SK-N-SH (cell line): ENCODE measurements at regions not wholly inside any gene's neighbourhood (a gene's known extent, or its start where the extent isn't known, plus 50 kb on each side); places are given as distances from the start of the nearest gene placed in this dataset.

Source experiments
- CTCF ChIA-PET: fragments of 300-600, 350-600 bp; formaldehyde crosslinking; extraction: SDS; loops from one replicate; lab custom pipeline; 2021; lab: Yijun Ruan, JAX
- POLR2A ChIA-PET: fragments of 350-600 bp; sonication (Branson Sonifier 250); formaldehyde crosslinking; extraction: SDS; loops from one replicate; lab custom pipeline; 2020; ENCODE audit warnings: antibody characterized with exemption, inconsistent platforms; lab: Yijun Ruan, JAX
- DNase-seq: peaks from one replicate; pipeline ENCODE4 v3.0.0; 2012
- H2AFZ ChIP-seq: fragments of 200-600 bp; sonication (generic); 2 replicates; pipeline ENCODE4 v1.8.1; 2016; ENCODE audit warnings: antibody characterized with exemption, mild to moderate bottlenecking, low read depth
- H3F3A ChIP-seq: fragments of 200-600 bp; sonication (generic); replicated peaks from 2 replicates; pipeline ENCODE3; 2016; ENCODE audit warnings: antibody characterized with exemption, mild to moderate bottlenecking; ENCODE audit not compliant: insufficient read depth
- H3K27ac ChIP-seq, 2 experiments: fragments of 200-500 bp in 1 of 2; fragments of 200-600 bp in 1 of 2; sonication (Bioruptor generic) in 1 of 2; sonication (generic), shearing (Covaris generic) in 1 of 2; 2 replicates each; pipeline versions ENCODE4 v1.5.1 to v1.6.1; 2014 to 2016; ENCODE audit warnings: low read depth in 2 of 2, inconsistent platforms in 1 of 2, low read length in 1 of 2, mild to moderate bottlenecking in 1 of 2, mixed read lengths in 1 of 2
- H3K27me3 ChIP-seq: fragments of 200-600 bp; sonication (generic), shearing (Covaris generic); 2 replicates; pipeline ENCODE4 v1.6.1; 2016; ENCODE audit warnings: mixed run types; ENCODE audit not compliant: insufficient read depth
- H3K36me3 ChIP-seq, 2 experiments: fragments of 200-500 bp in 1 of 2; fragments of 200-600 bp in 1 of 2; sonication (Bioruptor generic) in 1 of 2; sonication (generic) in 1 of 2; replicated peaks in 1 of 2; 2 replicates each; pipeline versions ENCODE3 to v1.5.1; 2014 to 2016; ENCODE audit warnings: low read length in 1 of 2, mild to moderate bottlenecking in 1 of 2; ENCODE audit not compliant: insufficient read depth in 2 of 2, control insufficient read depth in 1 of 2
- H3K4me1 ChIP-seq, 2 experiments: fragments of 200-500 bp in 1 of 2; fragments of 200-600 bp in 1 of 2; sonication (Bioruptor generic) in 1 of 2; sonication (generic), shearing (Covaris generic) in 1 of 2; 2 replicates each; pipeline versions ENCODE4 v1.5.1 to v1.6.1; 2014 to 2016; ENCODE audit warnings: low read depth in 1 of 2, low read length in 1 of 2, mixed run types in 1 of 2; ENCODE audit not compliant: insufficient read depth in 2 of 2, control insufficient read depth in 1 of 2
- H3K4me2 ChIP-seq: fragments of 200-600 bp; sonication (generic), shearing (Covaris generic); 2 replicates; pipeline ENCODE4 v1.6.1; 2017; ENCODE audit warnings: mixed run types
- H3K4me3 ChIP-seq, 2 experiments: fragments of 200-500 bp in 1 of 2; fragments of 200-600 bp in 1 of 2; sonication (Bioruptor generic) in 1 of 2; sonication (generic), shearing (Covaris generic) in 1 of 2; 2 replicates each; pipeline versions ENCODE4 v1.5.1 to v1.8.1; 2014 to 2016; ENCODE audit warnings: low read depth in 2 of 2, inconsistent platforms in 1 of 2, low read length in 1 of 2, mild to moderate bottlenecking in 1 of 2, mixed read lengths in 1 of 2, moderate library complexity in 1 of 2
- H3K79me2 ChIP-seq: fragments of 200-600 bp; sonication (generic); 2 replicates; pipeline ENCODE4 v1.8.1; 2017; ENCODE audit warnings: mild to moderate bottlenecking; ENCODE audit not compliant: insufficient read depth
- H3K9ac ChIP-seq: fragments of 200-600 bp; sonication (generic); 2 replicates; pipeline ENCODE4 v1.6.1; 2017; ENCODE audit warnings: mixed run types
- H3K9me2 ChIP-seq: fragments of 200-600 bp; sonication (generic); 2 replicates; pipeline ENCODE4 v1.6.1; 2017; ENCODE audit warnings: mixed run types
- H3K9me3 ChIP-seq: fragments of 200-600 bp; sonication (generic); 2 replicates; pipeline ENCODE4 v1.6.1; 2017; ENCODE audit warnings: mixed run types, mild to moderate bottlenecking, moderate library complexity
- H4K20me1 ChIP-seq: fragments of 200-600 bp; sonication (generic); 2 replicates; pipeline ENCODE4 v1.6.1; 2017; ENCODE audit warnings: mild to moderate bottlenecking, mixed run types; ENCODE audit not compliant: insufficient read depth
- CHD2 ChIP-seq: fragments of 150-350 bp; IDR thresholded peaks from 2 replicates; pipeline ENCODE4 v1.6.1; 2018; ENCODE audit warnings: low read length; ENCODE audit not compliant: partially characterized antibody
- CTCF ChIP-seq: fragments of 200-600 bp; sonication (generic); IDR thresholded peaks from 2 replicates; pipeline ENCODE4 v1.6.1; 2017; ENCODE audit warnings: antibody characterized with exemption, mild to moderate bottlenecking, moderate library complexity
- EP300 ChIP-seq, 2 experiments: IDR thresholded peaks; 2 replicates each; pipeline versions ENCODE4 v1.4.0 to v1.6.1; 2012; ENCODE audit warnings: borderline replicate concordance in 1 of 2, low read depth in 1 of 2, low read length in 1 of 2
- FOSL2 ChIP-seq: IDR thresholded peaks from 2 replicates; pipeline ENCODE4 v1.4.0; 2012; ENCODE audit warnings: low read depth, mild to moderate bottlenecking, moderate library complexity, borderline replicate concordance
- FOXJ3 ChIP-seq: sonication (generic); formaldehyde crosslinking; IDR thresholded peaks from 2 replicates; pipeline ENCODE4 v1.5.1; 2020; ENCODE audit warnings: mild to moderate bottlenecking, missing genetic modification reagents
- FOXM1 ChIP-seq: IDR thresholded peaks from 2 replicates; pipeline ENCODE4 v1.4.0; 2012; ENCODE audit warnings: low read depth, mild to moderate bottlenecking
- GABPA ChIP-seq: IDR thresholded peaks from 2 replicates; pipeline ENCODE4 v1.4.0; 2012; ENCODE audit warnings: low read depth, mild to moderate bottlenecking
- GATA2 ChIP-seq: sonication (generic); formaldehyde crosslinking; IDR thresholded peaks from 2 replicates; pipeline ENCODE4 v1.5.0; 2020; ENCODE audit warnings: mild to moderate bottlenecking, missing genetic modification reagents
- JUND ChIP-seq: IDR thresholded peaks from 2 replicates; pipeline ENCODE4 v1.4.0; 2012
- MEF2A ChIP-seq: IDR thresholded peaks from 2 replicates; pipeline ENCODE4 v1.4.0; 2012; ENCODE audit warnings: low read depth, borderline replicate concordance
- MXI1 ChIP-seq: IDR thresholded peaks from 2 replicates; pipeline ENCODE4 v1.6.1; 2012; ENCODE audit warnings: mild to moderate bottlenecking, low read depth, low read length, improper control_type of control experiment
- NRF1 ChIP-seq: IDR thresholded peaks from 2 replicates; pipeline ENCODE4 v1.6.1; 2012; ENCODE audit warnings: low read depth, mild to moderate bottlenecking, low read length
- POLR2AphosphoS5 ChIP-seq: IDR thresholded peaks from 2 replicates; pipeline ENCODE4 v1.6.1; 2012; ENCODE audit warnings: low read depth, low read length
- RCOR1 ChIP-seq: fragments of 150-350 bp; IDR thresholded peaks from 2 replicates; pipeline ENCODE4 v1.6.1; 2017; ENCODE audit warnings: antibody characterized with exemption, low read length
- RXRA ChIP-seq: IDR thresholded peaks from 2 replicates; pipeline ENCODE4 v1.4.0; 2012; ENCODE audit warnings: low read depth, mild to moderate bottlenecking, borderline replicate concordance
- SIN3A ChIP-seq: IDR thresholded peaks from 2 replicates; pipeline ENCODE4 v1.6.1; 2012; ENCODE audit warnings: low read depth, mild to moderate bottlenecking, low read length, moderate library complexity, borderline replicate concordance
- SMC3 ChIP-seq: IDR thresholded peaks from 2 replicates; pipeline ENCODE4 v1.6.1; 2012; ENCODE audit warnings: low read depth, low read length, improper control_type of control experiment
- TAF1 ChIP-seq: IDR thresholded peaks from 2 replicates; pipeline ENCODE4 v1.6.1; 2012; ENCODE audit warnings: low read depth, mild to moderate bottlenecking, low read length, moderate library complexity, borderline replicate concordance
- WGBS: methylation state at CpG from one replicate; pipeline ENCODE4 v1.1.6; 2017; ENCODE audit warnings: low lambda C conversion rate; 5-methylcytosine and 5-hydroxymethylcytosine counted together
- TF ChIP-seq, protein P1 (sequence below): IDR thresholded peaks from 2 replicates; pipeline ENCODE4; 2012
- TF ChIP-seq, protein P2 (sequence below): IDR thresholded peaks from 2 replicates; pipeline ENCODE4 v1.4.0; 2012; ENCODE audit warnings: low read depth

DNA sequence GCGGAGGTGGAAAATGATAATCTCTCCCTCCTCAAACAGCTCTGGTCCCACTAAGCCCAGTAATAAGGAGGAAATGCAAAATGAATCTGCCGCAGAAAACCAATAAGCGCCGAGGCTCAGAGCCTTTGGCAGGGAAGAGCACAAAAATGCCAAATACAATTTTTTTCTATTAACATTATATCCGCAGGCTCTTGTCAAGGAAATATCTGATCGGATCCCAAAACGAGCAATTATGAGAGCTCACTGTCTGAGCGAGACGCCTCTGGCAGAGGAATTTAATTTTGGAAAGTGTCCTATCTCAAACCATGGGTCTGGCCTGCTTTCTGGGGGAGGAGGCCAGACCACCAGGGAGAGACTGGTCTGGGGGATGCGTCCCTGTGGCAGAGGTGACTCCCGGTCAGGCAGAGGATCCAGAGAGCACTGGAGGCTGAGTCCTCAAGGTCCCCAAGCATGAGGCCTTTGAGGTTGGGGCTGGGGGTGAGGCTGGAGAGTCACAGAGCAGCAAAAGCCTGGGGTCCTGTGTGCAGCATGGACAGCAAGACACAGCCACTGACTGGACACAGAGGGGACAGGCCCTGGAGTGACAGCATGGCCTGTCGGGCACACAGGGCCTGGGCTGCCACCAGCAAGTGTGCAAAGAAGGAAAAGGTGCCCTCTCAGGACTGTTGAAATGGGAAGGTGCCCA is 342.8 kb upstream of the SFSWAP start:
- no peaks in the 10 kb centered on the region for H4K20me1 ChIP-seq
- H3K9ac ChIP-seq, result no peak overlapping the region
- H3K9me3 ChIP-seq, result no peaks in the 10 kb centered on the region
- no peaks in the 10 kb centered on the region for H3K9me2 ChIP-seq
- TF ChIP-seq, protein P1, sequence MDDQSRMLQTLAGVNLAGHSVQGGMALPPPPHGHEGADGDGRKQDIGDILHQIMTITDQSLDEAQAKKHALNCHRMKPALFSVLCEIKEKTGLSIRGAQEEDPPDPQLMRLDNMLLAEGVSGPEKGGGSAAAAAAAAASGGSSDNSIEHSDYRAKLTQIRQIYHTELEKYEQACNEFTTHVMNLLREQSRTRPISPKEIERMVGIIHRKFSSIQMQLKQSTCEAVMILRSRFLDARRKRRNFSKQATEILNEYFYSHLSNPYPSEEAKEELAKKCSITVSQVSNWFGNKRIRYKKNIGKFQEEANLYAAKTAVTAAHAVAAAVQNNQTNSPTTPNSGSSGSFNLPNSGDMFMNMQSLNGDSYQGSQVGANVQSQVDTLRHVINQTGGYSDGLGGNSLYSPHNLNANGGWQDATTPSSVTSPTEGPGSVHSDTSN, result no peak
- TF ChIP-seq MXI1 (peak; percentile 51; the same call in 1 of the 2 replicates), FOSL2 (no peak), FOXM1 (no peak), RCOR1 (peak; percentile 90), FOXJ3 (CRISPR knock-in tag) (peak; percentile 66; the same call in 1 of the 2 replicates), JUND (no peak), EP300 (IDR thresholded peaks at IDR 0.05; ENCODE audit: borderline replicate concordance in 1 of 2, low read depth in 1 of 2, low read length in 1 of 2) (peak in 1 of 2 experiments; percentile 91; a peak in 2 of 4 replicates), TAF1 (no peak), SMC3 (no peak), GABPA (no peak), SIN3A (no peak), RXRA (no peak), NRF1 (no peak), CTCF (no peak), POLR2AphosphoS5 (no peak), CHD2 (peak; percentile 68), MEF2A (no peak), GATA2 (CRISPR knock-in tag) (peak; percentile 91)
- TF ChIP-seq, protein P2, sequence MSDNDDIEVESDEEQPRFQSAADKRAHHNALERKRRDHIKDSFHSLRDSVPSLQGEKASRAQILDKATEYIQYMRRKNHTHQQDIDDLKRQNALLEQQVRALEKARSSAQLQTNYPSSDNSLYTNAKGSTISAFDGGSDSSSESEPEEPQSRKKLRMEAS, result no peak
- H3K27me3 ChIP-seq, result no peaks in the 10 kb centered on the region
- H3K79me2 ChIP-seq, result no peaks in the 10 kb centered on the region
- H3K36me3 ChIP-seq, result no peaks in the 10 kb centered on the region
- no peaks in the 10 kb centered on the region for H3F3A ChIP-seq
- ChIA-PET CTCF (interaction anchor here (0.6 to 1.6 kb wide), 5 partner anchors 86 to 452 kb away, joined by 3 to 6 read pairs (median 5); no protein-coding TSS in a partner anchor), POLR2A (no interaction called here)
- WGBS, result 29% methylated on average over 10 of the region's 12 CpGs
- H3K4me1 ChIP-seq, result peaks cover 0 to 46% of the 10 kb centered on the region in 2 experiments; a peak in 1 of 4 replicates
- H3K27ac ChIP-seq, result peak overlapping the region in 1 of 2 experiments; percentile 87; a peak in 2 of 4 replicates
- no peak overlapping the region for H3K4me2 ChIP-seq
- H3K4me3 ChIP-seq, result no peak overlapping the region
- H2AFZ ChIP-seq, result no peak overlapping the region
- peak; percentile 85 for DNase-seq
